NCI-H446 (cell line): ENCODE measurements at regions not wholly inside any gene's neighbourhood (a gene's known extent, or its start where the extent isn't known, plus 50 kb on each side); places are given as distances from the start of the nearest gene placed in this dataset.

ENCODE experiments used
- DNase-seq, 2 experiments: peaks; one replicate each; lab custom pipeline; 2025; lab: John Stamatoyannopoulos, UW

DNA sequence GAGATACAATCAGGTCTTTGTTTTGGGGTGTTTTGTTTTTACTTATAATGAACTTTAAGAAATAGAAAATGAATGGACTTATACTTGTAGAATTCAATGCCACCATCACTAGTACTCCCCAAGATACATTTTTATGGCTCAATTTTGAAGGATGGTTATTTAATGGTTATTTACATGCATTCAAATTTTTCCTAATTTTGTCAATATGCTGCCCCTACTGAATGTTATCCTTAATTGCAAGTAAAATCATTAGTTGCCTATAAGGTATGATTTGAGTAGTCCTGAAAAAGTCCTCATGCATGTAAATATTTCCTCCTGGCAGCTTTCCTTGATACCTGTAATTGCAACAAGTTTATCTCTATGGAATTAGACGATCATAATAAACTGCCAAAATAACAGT lies 391.2 kb downstream of the BCAT1 start:
- no peak for DNase-seq

DNA sequence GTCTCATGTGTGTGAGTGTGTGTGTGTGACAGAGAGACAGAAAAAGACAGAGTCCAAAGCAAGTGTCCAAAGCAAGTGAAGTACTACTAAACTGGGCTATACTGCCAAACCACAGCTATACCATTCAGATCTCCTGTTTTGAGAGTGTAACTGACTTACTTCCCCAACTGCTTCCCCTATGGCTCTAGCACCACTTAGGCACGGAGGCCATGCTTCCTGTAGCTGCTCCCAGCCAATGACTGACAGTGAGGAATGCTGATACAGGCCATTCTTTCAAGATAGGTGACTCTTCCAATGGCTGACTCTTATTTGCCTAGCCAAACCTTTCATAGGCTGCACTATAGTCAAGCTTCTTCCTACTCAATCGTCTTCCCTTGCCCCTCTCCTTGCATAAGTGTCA lies 393.2 kb downstream of the BCAT1 start:
- DNase-seq: no peak

DNA sequence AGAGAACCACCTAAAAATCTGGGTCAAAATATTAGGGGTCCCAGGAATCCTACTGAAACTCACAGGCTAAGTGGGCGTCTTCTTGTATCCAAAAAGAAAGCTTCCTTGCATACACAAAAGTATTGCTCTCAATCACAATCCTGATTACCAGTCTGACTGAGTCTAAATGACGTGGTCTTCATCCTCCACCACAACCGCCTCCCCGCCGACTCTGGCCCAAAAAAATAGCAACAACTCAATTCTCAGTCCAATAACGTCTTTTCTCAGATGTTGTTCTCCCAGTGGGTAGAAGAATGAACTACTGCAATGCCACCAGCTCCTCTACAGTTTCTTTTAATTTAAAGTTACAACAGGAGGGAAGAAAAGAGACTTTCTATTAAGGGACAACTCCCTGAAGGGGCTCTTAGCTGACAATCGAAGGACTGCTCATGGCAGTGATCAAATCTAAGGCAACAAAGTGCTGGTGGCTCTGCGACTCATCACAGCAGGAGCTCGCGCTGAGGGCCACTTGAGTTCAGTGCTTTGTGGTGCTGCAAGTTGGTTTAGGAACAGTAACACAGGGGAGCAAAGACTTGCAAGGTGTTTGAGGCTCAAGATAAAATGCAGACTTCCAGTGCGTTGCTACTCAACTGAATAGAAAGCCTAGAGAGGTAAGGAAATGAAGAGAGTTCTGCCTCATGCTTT lies 394.1 kb downstream of the BCAT1 start:
- no peak for DNase-seq

DNA sequence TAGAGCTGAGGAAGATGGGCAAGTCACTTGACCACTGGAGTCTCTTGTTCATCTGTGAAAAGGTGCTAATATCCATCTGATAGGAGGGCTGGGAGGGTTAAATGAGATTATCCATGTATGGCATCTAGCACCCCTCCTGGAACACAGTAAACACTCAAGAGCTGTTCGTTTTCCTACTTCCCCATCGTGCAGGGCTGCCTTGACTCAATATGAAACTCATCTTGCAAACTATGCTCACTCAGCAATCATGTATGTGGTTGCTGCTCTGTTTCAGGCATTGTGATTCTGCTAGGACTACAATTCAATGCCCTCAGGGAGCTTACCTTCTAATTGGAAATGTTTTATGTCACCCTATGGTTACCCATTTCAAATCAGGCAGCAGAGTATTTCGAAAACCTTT lies 395.6 kb downstream of the BCAT1 start:
- no peak for DNase-seq

DNA sequence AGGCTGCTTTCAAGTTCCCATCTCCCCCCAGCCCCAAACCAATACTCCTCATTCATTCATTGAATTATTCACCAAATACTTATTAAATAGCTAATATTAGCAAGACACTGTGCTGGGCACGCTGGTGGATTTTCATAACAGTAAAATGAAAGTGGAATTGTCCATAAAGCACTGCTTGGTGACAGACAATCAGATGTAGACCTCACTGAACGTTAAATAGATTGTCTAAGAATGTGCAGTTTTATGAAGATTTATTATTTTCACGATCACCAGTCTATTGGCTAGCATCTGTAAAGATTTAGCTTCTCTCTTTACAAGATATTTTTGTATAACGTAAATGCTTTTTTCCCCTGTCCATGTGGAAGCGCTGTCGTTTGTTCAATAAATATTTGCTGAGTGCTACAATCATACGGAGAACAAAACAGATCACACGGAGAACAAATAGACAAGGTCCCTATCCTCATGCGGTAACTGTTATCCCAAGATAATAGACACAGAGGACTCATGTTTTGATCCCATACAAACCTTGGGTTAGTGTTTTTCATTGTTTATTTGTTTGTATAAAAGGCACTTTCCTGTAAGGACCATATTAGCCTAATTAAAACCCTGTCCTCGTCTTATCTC lies 397.6 kb downstream of the BCAT1 start:
- no peak for DNase-seq

DNA sequence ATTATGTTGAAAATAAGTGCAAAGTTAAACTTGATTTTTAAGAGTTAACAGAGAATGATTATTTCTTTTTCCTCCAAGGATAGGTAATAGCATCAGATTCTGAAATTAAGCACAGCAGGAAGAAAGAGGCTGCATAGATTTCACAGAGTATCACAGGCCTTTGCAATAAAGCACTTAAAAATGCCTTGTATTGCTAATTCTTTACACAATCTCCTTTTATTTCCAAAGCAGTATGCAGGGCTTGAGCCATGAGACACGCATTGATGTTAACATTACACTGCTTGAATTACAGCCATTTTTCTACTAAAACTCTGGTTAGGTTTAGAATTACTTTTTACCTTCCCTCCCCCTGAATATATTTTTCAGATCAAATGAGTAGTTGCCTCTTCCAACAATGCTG lies 398.3 kb downstream of the BCAT1 start:
- DNase-seq: no peak

DNA sequence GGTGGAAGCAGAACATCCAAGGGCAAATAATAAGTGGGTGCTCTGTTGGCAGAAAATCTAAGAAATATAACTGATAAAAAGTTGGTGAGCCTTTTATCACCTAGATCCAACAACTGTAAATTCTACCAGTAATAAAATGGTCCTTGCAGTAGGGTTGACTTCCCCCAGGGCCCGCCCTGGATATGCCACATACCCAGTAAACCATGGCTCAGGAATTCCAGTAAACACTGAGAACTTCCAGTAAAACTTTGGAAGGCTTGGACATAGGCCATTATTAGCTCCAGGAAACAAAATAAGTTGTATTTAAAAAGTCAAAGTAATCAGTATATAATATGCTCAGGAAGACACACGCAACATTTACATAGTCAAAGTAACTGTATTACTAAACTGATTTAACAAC lies 402.2 kb downstream of the BCAT1 start:
- no peak for DNase-seq

DNA sequence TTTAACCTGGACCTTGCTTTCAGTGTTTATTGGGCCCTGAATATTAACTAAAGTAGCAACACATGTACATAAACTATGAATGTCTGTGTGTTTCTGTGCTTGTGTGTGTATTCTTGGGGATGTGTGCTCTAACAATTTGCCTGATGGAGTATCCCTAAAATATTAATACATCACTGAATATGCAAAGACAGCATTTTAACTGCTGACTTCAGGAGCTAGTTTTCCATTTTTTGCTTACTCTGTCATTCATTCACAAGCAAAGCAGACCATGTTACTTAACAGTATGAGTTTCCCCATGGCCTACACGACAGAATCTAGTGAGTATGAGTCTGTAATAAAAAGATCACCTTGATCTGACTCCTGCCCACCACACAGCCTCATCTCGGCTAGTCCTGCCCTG lies 402.8 kb downstream of the BCAT1 start:
- DNase-seq: no peak

DNA sequence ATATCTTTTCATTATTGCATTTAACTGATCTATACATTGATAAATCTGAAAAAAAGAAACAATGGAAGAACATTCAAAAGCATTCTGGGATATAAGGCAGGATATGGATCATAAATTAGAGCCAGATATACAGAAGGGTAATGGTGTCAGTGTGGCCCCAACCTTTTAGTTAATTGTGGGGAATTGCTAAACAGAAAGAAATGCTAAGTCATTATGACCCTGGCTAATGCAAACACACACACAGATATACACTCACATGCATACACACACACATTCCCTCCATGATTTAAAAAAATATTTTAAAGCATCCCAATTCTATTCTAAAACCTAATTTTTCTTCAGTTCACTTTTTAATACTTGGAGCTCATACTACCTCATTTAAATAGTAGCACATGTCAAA lies 404.5 kb downstream of the BCAT1 start:
- no peak for DNase-seq

DNA sequence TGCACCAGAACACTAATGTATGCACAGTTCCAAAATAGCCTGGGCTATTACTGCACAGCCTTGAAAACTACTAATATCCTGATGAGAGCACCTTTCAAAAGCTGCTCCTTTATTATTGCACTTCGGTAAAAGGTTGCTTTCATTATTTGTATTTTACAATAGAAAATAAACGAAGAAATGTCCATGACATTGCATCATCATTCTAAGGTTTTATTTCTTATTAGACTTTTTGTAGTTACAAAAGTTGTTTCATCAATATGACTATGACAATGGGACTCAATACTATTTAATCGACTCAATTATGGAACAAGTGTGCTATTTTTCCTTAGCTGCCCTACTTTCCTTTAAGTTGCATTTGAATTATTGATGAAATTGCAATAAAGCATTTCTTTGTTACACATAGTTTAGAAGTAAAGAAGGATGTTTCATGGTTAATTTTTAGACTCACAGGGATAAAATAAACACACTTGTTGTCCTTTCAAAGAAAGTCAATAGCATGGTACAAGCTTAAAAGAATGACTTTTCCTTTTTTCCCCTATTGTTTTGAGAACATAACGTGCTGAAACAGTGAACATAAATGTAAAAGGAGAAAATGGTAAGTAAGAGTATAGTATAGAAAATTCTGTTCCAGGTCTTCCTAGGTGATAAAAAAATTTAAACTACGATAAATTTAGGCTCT lies 407.6 kb downstream of the BCAT1 start:
- no peak for DNase-seq

DNA sequence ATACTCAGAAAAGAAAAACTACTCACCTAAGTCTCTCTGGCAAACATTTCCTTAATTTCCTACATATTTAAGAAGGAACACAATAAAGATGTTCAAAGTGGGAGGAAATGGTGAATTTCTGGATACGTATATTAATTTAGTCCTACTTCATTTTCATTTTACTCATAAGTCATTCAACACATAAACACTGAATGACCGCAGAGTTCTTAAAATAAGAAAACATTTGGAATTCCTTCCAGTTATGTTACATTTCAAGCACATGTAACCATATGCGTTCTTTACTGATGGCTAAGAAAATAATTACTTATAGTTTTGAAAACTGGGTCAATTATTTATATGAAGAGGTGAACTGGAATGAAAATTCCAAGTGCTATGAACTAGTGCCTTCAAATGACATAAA lies 409.3 kb downstream of the BCAT1 start:
- no peak for DNase-seq

DNA sequence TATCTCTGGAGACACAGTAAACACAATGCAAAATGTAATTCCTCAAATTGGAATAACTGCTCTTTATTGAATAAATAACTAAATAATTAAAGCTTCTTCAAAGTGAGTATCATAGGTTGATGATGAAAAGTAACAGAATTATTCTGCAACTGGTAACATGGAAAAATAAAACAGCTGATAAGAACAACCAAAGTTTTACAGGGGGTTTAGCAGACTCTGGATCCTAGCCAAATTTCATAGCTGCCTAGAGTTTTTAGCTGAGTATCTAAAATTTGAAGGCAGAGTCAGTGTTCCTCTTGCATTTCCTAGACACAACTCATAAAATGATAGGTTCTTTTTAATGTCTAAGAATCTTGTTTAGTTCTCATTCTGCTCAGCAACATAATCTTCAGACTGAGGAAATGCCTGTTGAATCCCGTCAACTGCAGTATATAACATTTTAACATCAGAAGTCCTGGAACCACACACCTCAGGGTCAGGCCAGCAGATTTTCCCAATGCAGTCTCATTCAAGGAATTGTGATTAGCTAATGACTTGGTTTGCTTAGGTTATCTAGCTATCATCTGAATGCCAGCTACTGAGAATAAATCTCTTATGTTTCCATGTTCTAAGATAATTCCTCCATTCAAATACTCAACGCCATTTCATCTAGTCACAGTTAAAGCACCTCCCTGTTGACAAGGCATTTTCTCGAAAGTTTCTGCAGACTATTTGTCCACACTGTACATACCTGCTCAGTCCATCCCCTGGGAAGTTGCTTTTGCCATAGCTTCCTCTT lies 411.6 kb downstream of the BCAT1 start:
- no peak for DNase-seq

DNA sequence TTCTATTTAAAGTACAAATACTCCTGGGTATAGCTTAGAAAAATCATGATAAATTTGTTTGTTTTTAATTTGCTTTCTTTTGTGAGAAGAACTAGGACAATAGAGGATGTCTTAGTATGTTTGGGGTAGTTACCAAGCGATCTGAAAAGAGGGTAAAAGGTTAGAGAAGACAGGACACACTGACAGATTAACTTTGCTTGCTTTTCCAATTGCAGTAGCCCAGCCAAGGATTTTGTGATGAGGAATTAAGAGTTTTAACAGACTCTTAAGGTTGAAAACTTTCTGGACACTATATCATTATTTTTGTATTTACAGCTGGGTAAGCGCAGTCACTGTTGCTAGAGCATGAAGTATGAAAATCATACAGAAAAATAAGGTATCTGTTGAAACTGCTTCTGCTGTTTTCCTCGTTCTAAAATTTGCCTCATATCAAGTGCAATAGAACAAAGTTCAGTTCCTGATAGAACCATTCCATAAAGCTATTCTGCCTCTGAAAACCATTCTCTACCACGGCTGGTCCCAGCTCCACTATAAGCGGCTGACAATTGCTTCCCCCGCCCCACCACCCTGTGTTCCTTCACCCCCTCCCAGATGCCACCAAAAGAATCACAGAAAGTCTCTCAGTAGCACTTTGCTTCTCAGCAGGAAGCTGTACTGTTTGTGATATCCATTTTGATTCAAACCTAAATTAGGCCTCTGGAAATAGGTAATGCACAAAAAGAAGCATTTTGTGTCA lies 413.4 kb downstream of the BCAT1 start:
- no peak for DNase-seq

DNA sequence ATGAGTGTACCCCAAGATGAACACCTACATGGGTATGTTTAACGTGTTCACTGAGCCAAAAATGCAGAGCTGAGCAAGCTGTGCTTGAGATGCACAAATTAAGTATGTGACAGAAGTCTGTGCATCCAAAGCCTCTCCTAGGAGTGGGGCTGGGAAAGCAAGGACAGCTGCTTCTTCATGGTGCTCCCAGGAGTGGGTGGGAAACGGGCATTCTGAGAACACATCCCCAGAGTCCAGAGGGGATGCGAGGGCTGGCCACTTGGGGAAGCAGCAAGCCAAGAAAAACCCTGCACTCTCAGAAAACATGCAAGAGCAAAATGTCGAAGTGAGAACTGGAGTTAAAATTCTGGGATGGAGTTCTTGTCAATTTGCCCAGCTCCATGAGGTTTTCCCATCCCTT lies 414.3 kb downstream of the BCAT1 start:
- DNase-seq: no peak

DNA sequence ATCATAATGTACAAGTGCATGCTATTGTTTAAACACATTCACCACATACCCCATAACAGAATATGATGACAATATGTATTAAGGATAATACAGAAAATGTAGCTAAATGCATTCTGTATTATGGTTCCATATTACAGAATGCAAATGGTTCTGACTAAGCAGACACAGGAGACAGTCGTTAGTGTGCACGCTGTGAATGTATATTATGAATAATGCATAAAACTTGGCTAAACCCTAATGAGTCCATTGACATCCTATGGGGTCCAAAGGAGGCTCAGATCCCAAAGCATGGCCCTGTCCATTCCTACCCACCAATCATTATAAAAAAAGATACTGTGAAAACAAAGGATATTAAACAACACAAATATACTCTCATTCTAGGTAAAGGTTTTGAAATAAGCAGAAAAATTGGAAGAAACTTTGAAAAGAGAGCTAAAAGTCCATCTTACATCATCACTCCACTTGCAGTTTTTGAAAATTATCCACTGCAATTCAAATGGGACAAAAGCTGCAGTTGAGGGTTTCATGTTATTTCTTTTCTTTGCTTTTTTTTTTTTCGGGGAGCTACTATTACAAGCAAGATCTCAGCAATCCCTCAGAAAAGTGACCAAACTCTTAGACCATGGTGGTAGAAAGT lies 415.1 kb downstream of the BCAT1 start:
- DNase-seq: no peak

DNA sequence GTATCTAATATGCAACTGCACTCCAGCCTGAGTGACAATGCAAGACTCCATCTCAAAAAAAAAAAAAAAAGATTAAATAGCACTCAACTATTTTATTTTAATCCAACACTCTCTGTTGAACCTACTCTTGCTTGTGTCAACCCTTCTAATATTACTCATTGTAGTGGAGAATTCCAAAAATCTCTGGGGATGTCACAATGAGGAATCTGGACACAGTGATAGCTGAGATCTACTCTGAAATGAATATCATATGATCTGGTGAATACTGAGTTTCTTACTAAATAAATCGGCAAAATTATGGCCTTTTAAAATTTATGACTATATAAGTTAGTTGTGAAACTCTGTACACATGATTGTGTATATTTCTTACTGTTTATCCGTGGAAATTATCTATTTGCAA lies 418.2 kb downstream of the BCAT1 start:
- DNase-seq: no peak

DNA sequence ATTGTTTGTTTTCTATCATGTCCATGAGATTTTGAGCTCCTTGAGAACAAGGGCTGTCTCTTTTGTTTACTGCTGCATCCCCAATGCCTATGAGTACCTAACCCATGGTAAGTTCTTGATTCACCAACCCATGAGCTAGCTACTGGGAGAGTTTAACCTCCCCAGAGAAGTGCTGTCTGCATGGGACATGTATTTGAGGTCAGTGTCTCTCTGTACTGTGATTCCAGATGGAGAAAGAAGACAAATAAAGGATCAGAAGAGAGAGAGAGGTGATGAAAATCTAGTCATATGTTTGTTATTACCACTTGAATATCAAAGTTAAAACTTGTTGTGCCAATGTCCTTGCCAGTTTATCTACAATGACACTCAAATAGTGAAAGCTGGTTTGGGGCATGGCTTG lies 421.8 kb downstream of the BCAT1 start:
- no peak for DNase-seq

DNA sequence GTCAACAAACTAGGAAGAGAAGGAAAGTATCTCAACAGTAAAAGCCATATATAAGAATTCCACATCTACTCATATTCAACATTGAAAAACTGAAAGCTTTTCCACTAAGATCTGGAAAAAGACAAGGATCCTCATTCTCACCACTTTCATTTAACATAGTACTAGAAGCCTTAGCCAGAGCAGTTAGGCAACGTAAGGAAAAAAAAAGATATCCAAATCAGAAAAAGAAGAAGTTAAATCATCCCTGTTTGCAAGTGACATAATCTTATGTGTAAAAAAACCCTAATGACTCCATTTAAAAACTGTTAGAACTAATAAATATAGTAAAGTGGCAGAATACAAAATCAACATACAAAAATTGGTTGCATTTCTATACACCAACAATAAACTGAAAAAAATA lies 426.2 kb downstream of the BCAT1 start:
- no peak for DNase-seq

DNA sequence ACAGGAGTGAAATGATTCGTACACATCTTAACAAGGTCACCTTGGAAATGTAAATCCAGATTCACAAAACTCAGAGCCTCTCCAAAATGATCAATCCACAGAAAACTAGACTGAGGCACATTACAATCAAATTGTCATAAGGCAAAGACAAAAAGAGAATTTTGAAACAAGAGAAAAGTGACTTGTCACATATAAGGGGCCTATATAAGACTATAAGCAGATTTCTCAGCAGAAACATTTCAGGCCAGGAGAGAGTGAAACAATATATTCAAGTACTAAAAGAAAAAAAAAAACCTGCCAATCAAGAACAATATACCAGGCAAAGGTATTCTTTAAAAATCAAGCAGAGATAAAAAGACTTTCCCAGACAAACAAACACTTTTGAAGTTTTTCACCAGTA lies 429.1 kb downstream of the BCAT1 start:
- DNase-seq: no peak

DNA sequence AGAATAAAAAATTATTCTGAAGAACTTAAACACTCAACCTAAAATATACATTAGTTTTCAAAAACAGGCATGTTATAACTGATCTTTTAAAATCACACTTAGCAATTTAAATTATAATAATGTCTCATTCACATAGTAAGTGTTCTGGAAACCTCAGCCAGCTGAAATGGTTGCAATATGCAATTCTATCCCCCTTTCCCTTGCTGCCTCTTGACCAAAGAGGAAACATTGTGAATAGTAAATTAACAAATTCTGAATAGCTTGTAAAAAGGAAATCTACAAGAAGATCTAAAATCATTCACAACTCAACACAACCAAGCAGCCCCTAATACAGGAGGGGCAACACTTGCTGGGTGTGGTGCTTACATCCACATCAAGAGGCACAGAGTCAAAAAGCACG lies 431.9 kb downstream of the BCAT1 start:
- no peak for DNase-seq

DNA sequence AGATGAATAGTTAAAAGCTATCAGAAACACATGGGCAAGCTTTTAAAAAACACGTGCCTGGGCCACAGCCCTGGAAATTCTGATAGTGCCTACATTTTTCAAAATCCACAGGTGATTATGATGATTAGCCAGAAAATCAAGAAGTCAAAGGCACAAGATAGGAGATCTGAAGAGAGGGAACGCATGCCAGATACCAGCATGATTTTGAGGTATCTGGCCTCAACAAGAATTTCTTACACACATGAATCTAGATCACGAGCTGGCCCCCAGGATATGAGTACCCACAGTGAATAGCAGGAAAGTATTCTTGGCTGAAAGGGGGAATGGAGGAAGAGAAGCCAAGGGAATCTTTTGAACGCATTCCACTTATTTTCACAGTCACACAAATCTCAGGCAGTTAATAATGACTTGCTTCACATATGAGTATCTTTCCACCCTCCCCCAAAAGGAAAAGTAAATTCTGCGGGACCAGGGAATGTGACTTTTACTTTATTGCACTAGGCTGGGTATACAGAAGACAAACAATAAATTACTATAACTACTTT lies 438.2 kb downstream of the BCAT1 start:
- DNase-seq: no peak
